Activated CD8-positive, alpha-beta memory T cell treated with anti-CD3 and anti-CD28 coated beads, Interleukin-2, amount 50 U/mL, for 1 hour (primary cell): ENCODE measurements at regions not wholly inside any gene's neighbourhood (a gene's known extent, or its start where the extent isn't known, plus 50 kb on each side); places are given as distances from the start of the nearest gene placed in this dataset.

Experiments used
- DNase-seq: peaks from one replicate; pipeline ENCODE4 v3.0.0-alpha.2; 2020; ENCODE audit errors: extremely low read depth

DNA sequence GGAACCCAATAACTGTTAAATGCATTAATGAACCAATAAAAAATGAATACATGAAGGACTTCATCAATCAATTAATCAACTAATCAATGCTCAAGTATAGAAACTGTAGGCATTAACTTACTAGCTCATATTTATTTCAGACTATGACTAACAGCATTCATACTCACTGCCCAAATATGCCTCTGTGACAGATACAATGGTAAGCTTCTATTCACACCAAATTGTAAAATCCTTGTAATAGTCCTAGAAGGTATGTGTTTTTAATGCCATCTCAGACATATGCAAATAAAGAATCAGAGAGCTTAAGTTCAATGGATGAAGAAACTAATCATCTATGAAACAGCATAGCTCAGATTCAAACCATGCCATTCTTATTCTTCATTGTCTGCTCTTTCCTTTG lies 1253.6 kb upstream of the TENM4 start:
- DNase-seq, result no peak

GRCh38 chr11:80687941-80688340 lies 1247.1 kb upstream of the TENM4 start:
- DNase-seq, result no peak

- DNase-seq, result no peak
Measured at GRCh38 chr11:80686889-80687288, 1246.1 kb upstream of the TENM4 start.

DNA sequence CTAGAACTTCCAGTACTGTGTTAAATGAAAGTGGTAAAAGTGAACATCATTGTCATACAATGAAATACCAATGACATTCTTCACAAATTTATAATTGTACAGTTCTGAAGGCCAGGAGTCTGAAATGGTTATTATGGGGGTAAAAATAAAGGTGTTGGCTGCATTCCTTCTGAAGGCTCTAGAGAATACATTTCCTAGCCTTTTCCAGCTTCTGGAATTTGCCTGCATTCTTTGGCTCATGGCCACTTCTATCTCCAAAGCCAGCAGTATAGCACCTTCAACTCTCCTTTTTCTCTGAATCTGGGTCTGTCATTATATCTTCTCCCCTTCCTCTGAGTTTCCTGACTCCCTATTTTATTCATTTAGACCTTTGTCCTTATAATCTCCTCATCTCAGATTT lies 1232.7 kb upstream of the TENM4 start:
- DNase-seq, result no peak

DNA sequence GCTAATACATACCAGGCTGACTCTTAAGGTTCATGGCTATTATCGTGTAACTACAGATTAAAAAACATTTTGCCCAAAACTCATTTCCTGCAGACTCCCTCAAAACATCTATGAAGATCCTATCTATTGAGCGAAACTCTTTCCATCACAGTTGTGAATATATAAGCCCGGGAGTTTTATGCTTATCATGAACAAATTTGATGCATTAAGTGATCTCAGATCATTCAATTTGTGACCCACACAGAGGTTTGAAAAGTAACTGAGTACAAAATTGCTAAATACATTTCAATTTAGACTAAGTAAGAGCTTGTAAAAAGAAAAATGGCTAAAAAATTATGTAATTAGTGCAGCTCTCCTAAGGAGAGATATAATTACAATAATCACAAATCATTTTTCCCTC lies 1228.8 kb upstream of the TENM4 start:
- no peak for DNase-seq

GRCh38 chr11:80668039-80668438 lies 1227.2 kb upstream of the TENM4 start:
- no peak for DNase-seq

DNA sequence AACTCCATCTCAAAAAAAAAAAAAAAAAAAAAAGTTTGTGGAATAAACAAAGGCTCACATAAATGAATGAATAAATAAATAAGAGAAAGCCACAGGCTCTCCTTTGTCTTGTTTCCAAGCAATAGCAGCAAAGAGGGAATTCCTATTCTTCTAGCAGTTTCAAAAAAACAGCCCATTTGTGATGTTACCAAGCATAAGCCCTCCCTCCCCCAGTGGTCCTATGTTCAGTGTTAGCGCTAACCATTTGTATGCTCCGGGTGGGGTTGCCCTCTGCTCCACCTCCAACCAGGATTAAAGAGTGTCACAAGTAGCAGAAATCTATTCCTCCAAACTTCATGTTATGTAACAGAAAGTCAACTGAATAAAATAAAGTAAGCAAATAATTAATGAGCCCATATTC lies 1215.0 kb upstream of the TENM4 start:
- DNase-seq, result no peak

DNA sequence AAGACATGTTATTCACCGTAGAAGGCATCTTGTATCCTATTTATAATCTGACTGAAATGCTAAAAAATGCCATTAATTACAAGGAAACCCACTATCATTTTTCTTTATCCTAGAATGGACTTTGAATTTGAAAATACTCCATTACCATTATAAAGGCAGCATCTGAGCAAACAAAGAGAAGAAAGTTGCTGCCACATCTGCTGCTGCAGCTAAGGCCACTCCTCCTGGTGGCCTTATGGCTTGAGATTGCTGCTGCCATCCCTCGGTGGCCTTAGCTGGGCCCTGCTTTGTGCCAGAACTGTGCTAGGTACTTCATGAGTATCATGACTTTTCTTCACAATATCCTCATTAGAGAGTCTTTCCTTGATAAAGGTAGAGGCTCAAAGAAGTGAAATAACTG lies 1210.1 kb upstream of the TENM4 start:
- DNase-seq, result no peak

GRCh38 chr11:80649186-80649585 lies 1208.4 kb upstream of the TENM4 start:
- DNase-seq, result no peak

DNA sequence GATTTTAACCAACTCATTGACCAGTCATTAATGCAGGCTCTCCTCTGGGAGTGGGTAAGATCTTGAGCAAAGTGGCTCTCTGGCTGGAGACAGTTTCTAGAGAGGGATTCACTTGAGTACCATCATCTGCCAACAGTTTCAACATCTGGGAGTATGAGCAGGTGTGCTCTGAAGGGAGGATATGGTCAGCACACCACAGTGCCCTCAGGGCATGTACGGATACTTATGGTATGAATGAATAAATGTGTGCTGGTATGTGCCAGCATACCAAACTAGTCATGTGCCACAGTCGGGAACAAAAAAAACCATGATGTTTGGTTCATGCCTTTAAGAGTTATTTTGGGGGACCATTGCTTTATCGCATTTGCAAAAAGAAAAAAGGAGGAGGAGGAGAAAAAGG lies 1197.5 kb upstream of the TENM4 start:
- DNase-seq, result no peak

- DNase-seq, result no peak
Measured at GRCh38 chr11:80637571-80637970, 1196.7 kb upstream of the TENM4 start.

DNA sequence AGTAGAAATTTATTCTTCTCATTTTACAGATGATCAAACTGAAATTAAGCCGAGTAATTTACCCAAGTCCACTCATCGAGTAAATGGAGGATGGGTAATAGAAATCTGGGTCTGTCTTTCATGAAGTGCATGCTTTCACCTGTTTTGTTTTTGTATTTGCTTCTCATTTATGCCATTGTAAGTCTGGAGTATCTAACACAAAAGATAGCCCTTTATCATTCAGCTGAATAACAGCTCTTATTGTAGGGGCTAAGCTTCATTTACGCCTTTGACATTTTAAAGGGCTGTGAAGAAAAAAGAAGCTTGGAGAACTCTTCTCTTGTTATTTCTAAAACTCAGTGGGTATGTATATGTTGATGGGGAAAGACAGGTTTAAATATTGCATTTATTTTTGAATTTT lies 1196.2 kb upstream of the TENM4 start:
- no peak for DNase-seq

DNA sequence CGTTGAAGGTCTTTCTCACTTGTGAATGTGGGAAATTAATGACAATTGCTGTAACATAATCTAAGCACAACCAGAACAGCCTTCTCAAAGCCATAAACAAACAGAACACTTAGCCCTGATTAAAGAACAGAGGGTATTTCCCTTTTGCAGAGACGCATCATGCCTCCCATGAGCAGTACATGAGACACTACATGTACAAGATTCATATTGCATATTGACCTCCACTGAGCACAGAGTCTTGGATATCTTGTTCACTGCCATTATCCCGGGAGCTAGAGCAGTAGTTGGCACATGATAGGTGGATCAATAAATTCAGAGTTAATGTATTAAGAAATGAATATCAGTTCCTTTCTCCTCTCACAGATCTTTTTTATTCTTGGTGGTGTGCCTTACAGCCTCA lies 1194.3 kb upstream of the TENM4 start:
- no peak for DNase-seq

- no peak for DNase-seq
Measured at GRCh38 chr11:80632691-80633090, 1191.9 kb upstream of the TENM4 start.

DNA sequence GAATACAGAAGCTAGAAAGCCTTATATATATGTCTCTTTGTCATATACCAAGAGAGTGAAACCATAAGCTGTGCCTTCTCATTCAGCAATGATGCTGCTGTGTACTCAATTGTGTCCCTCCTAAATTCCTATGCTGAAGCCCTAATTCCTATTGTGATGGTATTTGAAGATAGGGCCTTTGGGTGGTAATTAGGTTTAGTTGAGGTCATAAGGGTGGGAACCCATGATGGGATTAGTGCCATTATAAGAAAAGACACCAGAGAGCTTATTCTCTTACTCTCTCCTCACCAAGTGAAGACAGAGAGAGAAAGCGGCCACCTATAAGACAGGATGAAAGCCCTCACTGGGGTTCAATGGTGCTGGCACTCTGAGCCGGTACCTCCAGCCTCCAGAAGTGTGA lies 1191.3 kb upstream of the TENM4 start:
- no peak for DNase-seq

DNA sequence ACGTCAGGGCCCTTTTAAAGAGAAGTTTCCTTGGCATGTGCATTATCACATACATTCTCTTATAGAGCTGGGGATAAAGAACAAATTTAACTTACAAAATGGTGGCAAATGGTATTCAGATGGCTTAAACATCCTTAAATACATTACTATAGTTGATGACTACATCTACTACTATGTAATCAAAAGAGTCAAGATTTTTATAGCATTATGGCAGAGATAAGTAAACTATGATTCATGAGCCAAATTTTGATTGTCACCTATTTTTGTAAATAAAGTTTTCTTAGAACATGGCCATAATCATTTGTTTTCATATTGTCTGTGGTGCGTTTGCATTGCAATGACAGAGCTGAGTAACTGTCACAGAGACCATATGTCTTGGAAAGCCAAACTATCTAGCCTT lies 1188.6 kb upstream of the TENM4 start:
- DNase-seq, result no peak

GRCh38 chr11:80627364-80627763 lies 1186.5 kb upstream of the TENM4 start:
- DNase-seq, result no peak

- DNase-seq, result no peak
Measured at GRCh38 chr11:80626721-80627120, 1185.9 kb upstream of the TENM4 start.

- no peak for DNase-seq
Measured at GRCh38 chr11:80625563-80625962, 1184.7 kb upstream of the TENM4 start.

- no peak for DNase-seq
Measured at GRCh38 chr11:80621871-80622270, 1181.0 kb upstream of the TENM4 start.

GRCh38 chr11:80620867-80621266 lies 1180.0 kb upstream of the TENM4 start:
- DNase-seq, result no peak

DNA sequence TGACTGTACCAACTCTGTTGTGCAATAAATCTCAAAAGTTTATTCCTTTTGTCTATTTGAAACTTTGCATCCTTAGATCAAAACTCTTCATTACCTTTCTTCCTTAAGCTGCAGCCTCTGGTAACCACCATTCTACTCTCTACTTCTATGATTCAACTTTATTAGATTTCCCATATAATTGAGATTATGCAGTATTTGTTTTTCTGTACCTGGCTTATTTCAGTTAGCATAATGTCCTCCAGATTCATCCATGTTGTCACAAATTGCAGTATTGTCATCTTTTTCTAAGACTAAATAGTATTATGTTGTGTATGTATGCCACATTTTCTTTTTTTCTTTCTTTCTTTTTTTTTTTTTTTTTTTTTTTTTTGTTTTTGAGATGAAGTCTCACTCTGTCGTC lies 1176.3 kb upstream of the TENM4 start:
- no peak for DNase-seq

DNA sequence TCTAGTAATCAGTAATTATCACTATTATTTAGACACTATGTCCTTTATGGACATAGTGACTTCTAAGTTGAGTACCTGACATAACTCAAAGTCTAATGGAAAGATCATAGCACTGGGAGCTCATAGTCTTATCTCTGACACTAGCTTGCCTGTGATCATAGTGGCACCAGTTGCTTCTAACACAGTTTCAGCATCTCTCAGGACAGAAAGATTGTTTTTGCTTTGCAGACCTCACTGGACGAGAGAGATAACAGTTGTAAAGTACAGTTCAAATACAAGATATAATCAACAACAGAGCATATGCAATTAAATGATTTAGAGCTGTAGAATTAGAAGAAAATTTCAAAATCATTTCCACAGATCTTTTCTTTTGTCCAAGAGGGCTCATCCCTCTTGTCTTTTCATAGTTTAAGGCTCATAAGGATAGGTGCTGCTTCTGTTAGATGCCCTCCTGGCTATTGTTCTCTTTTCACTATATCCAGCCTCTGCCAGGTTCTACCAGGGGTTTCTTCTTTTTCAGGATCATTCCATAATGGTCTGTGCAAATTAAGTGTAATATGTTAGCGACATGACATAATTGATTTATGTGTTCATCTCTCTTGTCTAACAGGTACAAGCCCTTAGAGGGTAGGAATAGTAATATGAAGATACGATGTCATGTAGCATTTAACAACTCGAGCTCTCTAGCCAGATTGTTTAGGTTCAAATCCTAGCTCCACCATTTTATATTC lies 1175.4 kb upstream of the TENM4 start:
- no peak for DNase-seq

DNA sequence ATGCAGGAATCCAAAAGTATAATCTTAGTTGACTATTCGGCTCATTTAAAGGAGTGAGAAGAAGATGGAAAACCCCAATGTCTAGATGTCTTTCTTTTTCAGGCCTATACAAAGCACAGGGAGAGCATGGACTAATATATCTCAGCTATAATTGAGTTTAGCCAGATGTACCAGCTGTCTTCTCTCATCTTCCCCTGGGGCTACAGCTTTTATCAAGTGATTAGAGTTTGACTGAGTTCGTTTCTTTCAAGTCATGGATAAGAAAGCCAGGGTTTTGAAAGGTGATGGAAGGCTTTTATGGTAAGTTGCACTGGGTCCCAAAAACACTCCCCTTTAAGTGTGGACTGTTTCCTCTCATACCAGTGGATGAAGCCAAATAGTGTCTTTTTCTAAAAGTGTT lies 1172.8 kb upstream of the TENM4 start:
- DNase-seq, result no peak
